ENCODE measurements at regions not wholly inside any gene's neighbourhood (a gene's known extent, or its start where the extent isn't known, plus 50 kb on each side); places are given as distances from the start of the nearest gene placed in this dataset.

GRCh38 chr18:42156281-42156680 is 201.2 kb downstream of the PIK3C3 start:
- H3K36me3 ChIP-seq (ENCODE audit: insufficient read depth, low read length): no peaks in the 10 kb centered on the region
- intact Hi-C loops (cut with micrococcal nuclease; ENCODE audit: unreplicated experiment): no loop called here
- H3K79me2 ChIP-seq (ENCODE audit: insufficient read depth, low read depth, low read length): no peaks in the 10 kb centered on the region
- H3K9me3 ChIP-seq (ENCODE audit: low read length): no peaks in the 10 kb centered on the region
- no TSS peak for BruUV-seq (replicated peaks)
- H3K4me2 ChIP-seq (ENCODE audit: low read length): no peak overlapping the region
- H3K9me2 ChIP-seq (ENCODE audit: insufficient read depth, low read length): no peaks in the 10 kb centered on the region
- no peaks in the 10 kb centered on the region for H4K20me1 ChIP-seq (ENCODE audit: insufficient read depth, low read length)
- H3K27ac ChIP-seq (ENCODE audit: low read depth, low read length, poor library complexity, severe bottlenecking): no peak overlapping the region
- no peak overlapping the region for H3K4me3 ChIP-seq (ENCODE audit: low read depth, low read length, poor library complexity, severe bottlenecking)
- TF ChIP-seq EZH2phosphoT487 (IDR thresholded peaks at IDR 0.05; ENCODE audit: borderline replicate concordance, low read depth, low read length): no peak
- TF ChIP-seq CTCF (conservative IDR thresholded peaks at IDR 0.05; ENCODE audit: low read length): no peak
- H2AFZ ChIP-seq (ENCODE audit: low read length): no peak overlapping the region
- H3K4me1 ChIP-seq (ENCODE audit: insufficient read depth, low read length, poor library complexity, severe bottlenecking): no peaks in the 10 kb centered on the region
- POLR2A ChIA-PET: no interaction called here
- CTCF ChIA-PET (ENCODE audit: unreplicated experiment): no interaction called here
- DNase-seq (ENCODE audit: low spot score): no peak

GRCh38 chr18:42157420-42157819 is 202.4 kb downstream of the PIK3C3 start:
- TF ChIP-seq EZH2phosphoT487 (IDR thresholded peaks at IDR 0.05; ENCODE audit: borderline replicate concordance, low read depth, low read length) (no peak), CTCF (conservative IDR thresholded peaks at IDR 0.05; ENCODE audit: low read length) (no peak)
- Histone ChIP-seq H3K4me2 (ENCODE audit: low read length) (no peak overlapping the region), H3K4me3 (ENCODE audit: low read depth, low read length, poor library complexity, severe bottlenecking) (no peak overlapping the region), H4K20me1 (ENCODE audit: insufficient read depth, low read length) (no peaks in the 10 kb centered on the region), H3K9me2 (ENCODE audit: insufficient read depth, low read length) (no peaks in the 10 kb centered on the region), H3K9me3 (ENCODE audit: low read length) (no peaks in the 10 kb centered on the region), H3K4me1 (ENCODE audit: insufficient read depth, low read length, poor library complexity, severe bottlenecking) (no peaks in the 10 kb centered on the region), H2AFZ (ENCODE audit: low read length) (no peak overlapping the region), H3K36me3 (ENCODE audit: insufficient read depth, low read length) (no peaks in the 10 kb centered on the region), H3K27ac (ENCODE audit: low read depth, low read length, poor library complexity, severe bottlenecking) (no peak overlapping the region), H3K79me2 (ENCODE audit: insufficient read depth, low read depth, low read length) (no peaks in the 10 kb centered on the region)
- ChIA-PET CTCF (ENCODE audit: unreplicated experiment) (no interaction called here), POLR2A (no interaction called here)
- intact Hi-C loops (cut with micrococcal nuclease; ENCODE audit: unreplicated experiment): no loop called here
- no peak for DNase-seq (ENCODE audit: low spot score)
- no TSS peak for BruUV-seq (replicated peaks)

- no peak for TF ChIP-seq EZH2phosphoT487 (IDR thresholded peaks at IDR 0.05; ENCODE audit: borderline replicate concordance, low read depth, low read length)
- TF ChIP-seq CTCF (conservative IDR thresholded peaks at IDR 0.05; ENCODE audit: low read length): no peak
- Histone ChIP-seq H3K36me3 (ENCODE audit: insufficient read depth, low read length) (no peaks in the 10 kb centered on the region), H2AFZ (ENCODE audit: low read length) (no peak overlapping the region), H3K9me3 (ENCODE audit: low read length) (no peaks in the 10 kb centered on the region), H4K20me1 (ENCODE audit: insufficient read depth, low read length) (no peaks in the 10 kb centered on the region), H3K79me2 (ENCODE audit: insufficient read depth, low read depth, low read length) (no peaks in the 10 kb centered on the region), H3K9me2 (ENCODE audit: insufficient read depth, low read length) (no peaks in the 10 kb centered on the region), H3K27ac (ENCODE audit: low read depth, low read length, poor library complexity, severe bottlenecking) (no peak overlapping the region), H3K4me1 (ENCODE audit: insufficient read depth, low read length, poor library complexity, severe bottlenecking) (no peaks in the 10 kb centered on the region), H3K4me2 (ENCODE audit: low read length) (no peak overlapping the region), H3K4me3 (ENCODE audit: low read depth, low read length, poor library complexity, severe bottlenecking) (no peak overlapping the region)
- no TSS peak for BruUV-seq (replicated peaks)
- DNase-seq (ENCODE audit: low spot score): no peak
- ChIA-PET POLR2A (no interaction called here), CTCF (ENCODE audit: unreplicated experiment) (no interaction called here)
- intact Hi-C loops (cut with micrococcal nuclease; ENCODE audit: unreplicated experiment): no loop called here
Observed at GRCh38 chr18:42157878-42158277, 202.8 kb downstream of the PIK3C3 start.
